Adipocyte (in vitro differentiated cells): ENCODE measurements at regions not wholly inside any gene's neighbourhood (a gene's known extent, or its start where the extent isn't known, plus 50 kb on each side); places are given as distances from the start of the nearest gene placed in this dataset.

ENCODE experiments used
- DNase-seq: peaks from one replicate; pipeline ENCODE4 v3.0.0-alpha.2; 2015; ENCODE audit warnings: low read depth
- H3K27me3 ChIP-seq: replicated peaks from 2 replicates; pipeline ENCODE4 v1.7.0; 2013; ENCODE audit warnings: mild to moderate bottlenecking, low read length, moderate library complexity; ENCODE audit not compliant: control insufficient read depth, insufficient read depth
- H3K36me3 ChIP-seq: 2 replicates; pipeline ENCODE4 v1.7.0; 2013; ENCODE audit warnings: low read length, mild to moderate bottlenecking, moderate library complexity; ENCODE audit not compliant: control insufficient read depth, insufficient read depth, severe bottlenecking
- H3K4me1 ChIP-seq: 2 replicates; pipeline ENCODE4 v1.7.0; 2013; ENCODE audit warnings: mild to moderate bottlenecking, low read length, moderate library complexity; ENCODE audit not compliant: control insufficient read depth, insufficient read depth
- H3K4me3 ChIP-seq: 2 replicates; pipeline ENCODE4 v1.7.0; 2013; ENCODE audit warnings: mild to moderate bottlenecking, low read length, moderate library complexity
- H3K9ac ChIP-seq: 2 replicates; pipeline ENCODE4 v1.7.0; 2013; ENCODE audit warnings: mild to moderate bottlenecking, low read length, moderate library complexity
- H3K9me3 ChIP-seq: 2 replicates; pipeline ENCODE4 v1.7.0; 2013; ENCODE audit warnings: mild to moderate bottlenecking, low read length, moderate library complexity; ENCODE audit not compliant: control insufficient read depth

GRCh38 chr2:8524388-8524787 lies 157.5 kb upstream of the ID2 start:
- no peak for DNase-seq
- no peaks in the 10 kb centered on the region for H3K4me1 ChIP-seq
- H3K27me3 ChIP-seq, result peaks cover 8% of the 10 kb centered on the region
- H3K4me3 ChIP-seq, result no peak overlapping the region
- H3K36me3 ChIP-seq, result no peaks in the 10 kb centered on the region
- H3K9me3 ChIP-seq, result no peaks in the 10 kb centered on the region
- no peak overlapping the region for H3K9ac ChIP-seq

- Histone ChIP-seq H3K4me3 (no peak overlapping the region), H3K36me3 (no peaks in the 10 kb centered on the region), H3K9ac (no peak overlapping the region), H3K9me3 (no peaks in the 10 kb centered on the region), H3K27me3 (peaks cover 8% of the 10 kb centered on the region), H3K4me1 (no peaks in the 10 kb centered on the region)
- DNase-seq, result no peak
Observed at GRCh38 chr2:8524823-8525222, 157.0 kb upstream of the ID2 start.

DNA sequence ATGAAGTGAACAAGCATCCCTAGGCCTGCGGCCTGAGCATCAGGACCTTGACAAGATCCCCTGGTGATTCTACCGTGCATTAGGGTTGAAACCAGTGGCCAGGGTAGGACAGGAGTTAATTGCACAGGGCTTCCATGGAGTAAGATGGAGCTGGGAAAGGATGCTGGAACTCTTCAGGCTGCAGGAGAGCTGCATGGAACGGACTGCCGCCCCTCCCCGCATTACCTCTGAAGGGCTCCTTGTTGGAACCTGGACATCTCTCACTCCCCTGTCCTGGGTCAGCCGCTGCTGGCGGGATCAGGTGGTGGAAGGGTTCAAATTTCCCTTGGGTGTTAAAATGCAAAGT lies 156.6 kb upstream of the ID2 start:
- Histone ChIP-seq H3K4me3 (no peak overlapping the region), H3K36me3 (no peaks in the 10 kb centered on the region), H3K9me3 (no peaks in the 10 kb centered on the region), H3K27me3 (peaks cover 8% of the 10 kb centered on the region), H3K9ac (no peak overlapping the region), H3K4me1 (no peaks in the 10 kb centered on the region)
- no peak for DNase-seq

DNA sequence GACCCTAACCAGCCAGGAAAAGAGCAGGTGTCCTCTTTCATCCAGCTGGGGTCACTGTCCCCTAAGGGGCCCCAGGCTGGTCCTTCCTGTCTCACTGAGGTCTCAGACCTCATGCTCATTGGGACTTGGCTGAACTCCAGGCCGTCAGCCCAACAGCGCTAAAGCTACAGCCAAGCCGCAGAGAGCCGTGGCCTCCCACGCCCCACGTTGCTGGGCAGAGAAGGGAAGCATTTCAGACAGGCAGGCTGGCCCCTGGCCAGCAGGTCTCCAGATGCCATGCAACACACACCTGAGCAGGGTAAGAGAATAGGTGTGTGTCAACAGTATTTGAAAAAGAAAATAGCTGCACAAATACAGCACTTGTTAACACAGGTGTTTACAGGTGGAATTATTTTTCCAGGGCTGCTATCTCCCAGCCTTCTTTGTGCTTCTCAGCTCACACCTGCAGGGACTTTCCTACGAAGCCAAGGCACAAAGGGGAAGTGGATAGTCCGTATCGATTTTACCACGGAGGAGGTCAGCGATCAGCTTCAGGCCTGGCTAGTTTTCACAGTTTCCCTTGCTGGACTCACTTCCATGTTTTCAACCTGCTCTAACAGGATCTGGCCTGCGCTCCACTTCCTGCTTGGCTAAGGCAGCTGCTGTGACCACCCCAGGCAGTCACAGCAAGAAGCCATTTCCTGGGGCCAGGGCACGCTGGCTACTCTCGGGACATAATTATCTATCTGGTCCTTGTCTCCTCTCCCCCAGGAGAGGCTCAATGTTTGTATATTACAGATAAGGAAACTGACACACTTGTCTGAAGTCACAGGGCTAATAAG lies 156.1 kb upstream of the ID2 start:
- Histone ChIP-seq H3K9ac (no peak overlapping the region), H3K36me3 (no peaks in the 10 kb centered on the region), H3K27me3 (peaks cover 8% of the 10 kb centered on the region), H3K4me1 (no peaks in the 10 kb centered on the region), H3K4me3 (no peak overlapping the region), H3K9me3 (peaks cover 2% of the 10 kb centered on the region)
- DNase-seq, result no peak

GRCh38 chr2:8526403-8526696 lies 155.5 kb upstream of the ID2 start:
- Histone ChIP-seq H3K4me3 (no peak overlapping the region), H3K27me3 (peaks cover 8% of the 10 kb centered on the region), H3K9ac (no peak overlapping the region), H3K9me3 (peaks cover 7% of the 10 kb centered on the region), H3K4me1 (no peaks in the 10 kb centered on the region), H3K36me3 (no peaks in the 10 kb centered on the region)
- no peak for DNase-seq

- Histone ChIP-seq H3K9ac (no peak overlapping the region), H3K27me3 (peaks cover 8% of the 10 kb centered on the region), H3K9me3 (peaks cover 14% of the 10 kb centered on the region), H3K36me3 (no peaks in the 10 kb centered on the region), H3K4me3 (no peak overlapping the region), H3K4me1 (no peaks in the 10 kb centered on the region)
- no peak for DNase-seq
Observed at GRCh38 chr2:8527031-8527430, 154.8 kb upstream of the ID2 start.

- H3K4me3 ChIP-seq, result no peak overlapping the region
- peaks cover 16% of the 10 kb centered on the region for H3K9me3 ChIP-seq
- H3K36me3 ChIP-seq, result no peaks in the 10 kb centered on the region
- peaks cover 8% of the 10 kb centered on the region for H3K27me3 ChIP-seq
- no peak for DNase-seq
- no peak overlapping the region for H3K9ac ChIP-seq
- H3K4me1 ChIP-seq, result no peaks in the 10 kb centered on the region
Observed at GRCh38 chr2:8527676-8528075, 154.2 kb upstream of the ID2 start.

- Histone ChIP-seq H3K9me3 (peaks cover 16% of the 10 kb centered on the region), H3K4me1 (no peaks in the 10 kb centered on the region), H3K4me3 (no peak overlapping the region), H3K9ac (no peak overlapping the region), H3K36me3 (no peaks in the 10 kb centered on the region), H3K27me3 (peaks cover 8% of the 10 kb centered on the region)
- DNase-seq, result no peak
Observed at GRCh38 chr2:8528863-8529262, 153.0 kb upstream of the ID2 start.

DNA sequence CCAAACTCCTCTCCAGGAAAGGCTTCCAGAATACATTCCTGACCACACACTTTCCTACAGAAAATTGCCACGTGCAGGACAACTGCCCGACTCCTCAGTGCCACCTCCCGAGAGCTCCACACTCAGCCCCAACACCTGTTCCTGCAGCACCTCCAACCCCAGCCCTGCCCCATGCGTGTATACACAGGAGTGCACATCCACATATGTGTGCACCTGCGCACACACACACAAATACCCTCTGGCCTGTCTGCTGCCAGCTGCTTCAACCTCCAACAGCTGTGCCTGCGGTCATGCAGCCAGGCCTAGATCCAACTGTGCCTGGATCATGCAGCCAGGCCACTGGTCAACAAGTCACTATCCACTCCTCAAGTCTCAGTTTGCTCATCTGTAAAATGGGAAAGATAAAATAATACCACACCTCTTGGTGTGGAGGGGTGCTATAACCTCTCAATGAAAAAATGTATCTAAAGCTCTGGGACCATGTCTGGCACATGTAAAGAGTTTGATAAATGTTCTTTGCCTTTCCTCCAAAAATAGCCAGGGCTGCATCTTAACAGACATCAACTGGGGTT lies 152.1 kb upstream of the ID2 start:
- Histone ChIP-seq H3K36me3 (no peaks in the 10 kb centered on the region), H3K9me3 (peaks cover 16% of the 10 kb centered on the region), H3K4me1 (peaks cover 7% of the 10 kb centered on the region), H3K27me3 (peaks cover 8% of the 10 kb centered on the region), H3K9ac (no peak overlapping the region), H3K4me3 (no peak overlapping the region)
- DNase-seq, result no peak

DNA sequence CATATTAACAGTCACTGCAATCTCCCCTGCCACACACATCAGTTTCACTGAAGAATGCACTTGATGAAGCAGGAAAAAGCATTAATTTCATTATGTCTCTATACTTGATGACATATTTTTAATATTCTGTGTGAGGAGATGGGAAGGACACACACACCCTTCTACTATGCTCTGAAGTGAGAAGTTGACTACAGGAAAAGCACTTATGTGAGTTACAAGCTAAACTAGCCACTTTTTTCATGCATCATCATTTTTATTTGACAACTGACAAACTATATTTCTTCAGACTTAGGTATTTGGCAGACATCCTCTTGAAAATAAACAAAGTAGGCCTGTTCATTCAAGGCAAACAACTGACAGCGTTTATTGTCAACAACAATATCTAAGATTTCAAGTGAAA lies 150.4 kb upstream of the ID2 start:
- H3K27me3 ChIP-seq, result peaks cover 8% of the 10 kb centered on the region
- no peak overlapping the region for H3K4me3 ChIP-seq
- no peak overlapping the region for H3K9ac ChIP-seq
- DNase-seq, result no peak
- H3K4me1 ChIP-seq, result peaks cover 24% of the 10 kb centered on the region
- peaks cover 16% of the 10 kb centered on the region for H3K9me3 ChIP-seq
- H3K36me3 ChIP-seq, result no peaks in the 10 kb centered on the region

DNA sequence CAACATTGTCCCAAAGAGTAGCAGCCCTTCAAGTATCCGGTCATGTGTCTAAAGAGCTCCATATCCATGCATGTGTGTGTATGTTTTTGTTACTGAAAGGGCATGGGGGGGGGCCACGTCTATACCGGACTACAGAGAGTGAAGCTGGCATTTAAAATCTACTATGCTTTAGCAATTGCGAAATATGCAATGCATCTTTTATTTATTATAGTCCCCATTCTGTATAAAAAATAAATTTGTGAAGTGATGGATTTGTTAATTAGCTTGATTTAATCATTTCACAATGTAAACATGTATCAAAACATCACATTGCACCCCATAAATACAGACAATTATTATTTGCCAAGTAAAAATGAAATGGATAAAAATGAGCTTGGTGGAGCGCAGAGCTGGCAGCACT lies 149.4 kb upstream of the ID2 start:
- Histone ChIP-seq H3K9me3 (peaks cover 16% of the 10 kb centered on the region), H3K9ac (no peak overlapping the region), H3K36me3 (no peaks in the 10 kb centered on the region), H3K4me1 (peaks cover 34% of the 10 kb centered on the region), H3K27me3 (peaks cover 8% of the 10 kb centered on the region), H3K4me3 (no peak overlapping the region)
- no peak for DNase-seq

GRCh38 chr2:8533923-8534322 lies 147.9 kb upstream of the ID2 start:
- Histone ChIP-seq H3K36me3 (no peaks in the 10 kb centered on the region), H3K9ac (no peak overlapping the region), H3K9me3 (peaks cover 16% of the 10 kb centered on the region), H3K27me3 (no peaks in the 10 kb centered on the region), H3K4me3 (no peak overlapping the region), H3K4me1 (peaks cover 36% of the 10 kb centered on the region)
- DNase-seq, result no peak
